ENCODE measurements at regions not wholly inside any gene's neighbourhood (a gene's known extent, or its start where the extent isn't known, plus 50 kb on each side); places are given as distances from the start of the nearest gene placed in this dataset.

- Histone ChIP-seq H4K91ac (ENCODE audit: insufficient read length, low read depth, low read length) (no peak overlapping the region), H3T11ph (ENCODE audit: low read length) (no peak overlapping the region), H4K5ac (ENCODE audit: insufficient read length, low read depth, low read length) (no peak overlapping the region), H3K9me3 (ENCODE audit: control insufficient read depth, low read depth, low read length) (no peaks in the 10 kb centered on the region), H3K4me1 (ENCODE audit: insufficient read depth, low read length) (no peaks in the 10 kb centered on the region), H2BK5ac (ENCODE audit: insufficient read length, low read length) (no peak overlapping the region), H4K8ac (replicated peaks; ENCODE audit: insufficient read length, low read depth, low read length) (no peak overlapping the region), H3K56ac (ENCODE audit: insufficient read length, low read depth, low read length) (no peak overlapping the region), H3K27ac (ENCODE audit: insufficient read length, low read depth, low read length) (no peak overlapping the region), H3K4me2 (ENCODE audit: insufficient read depth, insufficient read length, low read length) (no peak overlapping the region), H2BK15ac (ENCODE audit: low read depth, low read length) (no peak overlapping the region), H2BK120ac (ENCODE audit: low read depth, low read length, poor library complexity, severe bottlenecking) (no peak overlapping the region), H3K14ac (ENCODE audit: insufficient read depth, low read length) (no peak overlapping the region), H2AK5ac (ENCODE audit: insufficient read length, low read length) (no peak overlapping the region), H4K20me1 (ENCODE audit: control insufficient read depth, insufficient read depth, insufficient read length) (no peaks in the 10 kb centered on the region), H2BK12ac (ENCODE audit: insufficient read length, low read depth, low read length) (no peak overlapping the region), H3K23ac (ENCODE audit: insufficient read length, low read depth, low read length) (no peak overlapping the region), H3K18ac (ENCODE audit: insufficient read length, low read depth, low read length) (no peak overlapping the region), H3K79me2 (ENCODE audit: insufficient read depth, low read length) (no peaks in the 10 kb centered on the region), H3K9ac (ENCODE audit: extremely low read depth, insufficient read length, low read length) (no peak overlapping the region), H3K4ac (ENCODE audit: low read depth, low read length) (no peak overlapping the region), H2AFZ (ENCODE audit: low read length) (no peak overlapping the region), H2BK20ac (ENCODE audit: low read depth, low read length, poor library complexity, severe bottlenecking) (no peak overlapping the region), H3K27me3 (ENCODE audit: insufficient read depth, low read length) (no peaks in the 10 kb centered on the region), H3K23me2 (ENCODE audit: insufficient read length, low read depth, low read length, poor library complexity, severe bottlenecking) (no peaks in the 10 kb centered on the region), H3K79me1 (ENCODE audit: insufficient read depth, low read depth, low read length, poor library complexity, severe bottlenecking) (no peaks in the 10 kb centered on the region)
- H3K9me3 Mint-ChIP-seq = no peaks in the 10 kb centered on the region; a peak in 1 of 5 replicates
- no CpG with 5 or more reads among the region's 4 CpGs for WGBS (ENCODE audit: extremely low coverage, insufficient read length, low lambda C conversion rate)
- no peak for TF ChIP-seq CTCF (conservative IDR thresholded peaks at IDR 0.05)
- H3K4me1 Mint-ChIP-seq = peaks cover 9% of the 10 kb centered on the region in 2 experiments
- H3K36me3 Mint-ChIP-seq (ENCODE audit: insufficient read depth in 1 of 3, low read depth in 3 of 3) = peaks cover 0 to 4% (median 0%) of the 10 kb centered on the region in 3 experiments; a peak in 1 of 7 replicates
- no peak overlapping the region for H3K27ac Mint-ChIP-seq
- no peaks in the 10 kb centered on the region for H3K27me3 Mint-ChIP-seq (ENCODE audit: low read depth)
- H3K4me3 Mint-ChIP-seq = no peak overlapping the region
- no peak for DNase-seq
These were observed 169.7 kb upstream of the RGS6 start for GRCh38 chr14:71762575-71762974.
